Stimulated activated CD4-positive, alpha-beta T cell treated with anti-CD3 and anti-CD28 coated beads, TNF-alpha, amount 100 ng/mL, for 48 hours (primary cell): ENCODE measurements at regions not wholly inside any gene's neighbourhood (a gene's known extent, or its start where the extent isn't known, plus 50 kb on each side); places are given as distances from the start of the nearest gene placed in this dataset.
"Not testable (repeated sequence)": the region's sequence is repeated elsewhere in the genome, so short reads cannot be mapped to it uniquely, and the experiment has no call there.

Experiments used
- DNase-seq, 3 donors: peaks; one replicate each; pipeline ENCODE4 v3.0.0-alpha.2; 2020; ENCODE audit warnings: low read depth in 3 of 3

DNA sequence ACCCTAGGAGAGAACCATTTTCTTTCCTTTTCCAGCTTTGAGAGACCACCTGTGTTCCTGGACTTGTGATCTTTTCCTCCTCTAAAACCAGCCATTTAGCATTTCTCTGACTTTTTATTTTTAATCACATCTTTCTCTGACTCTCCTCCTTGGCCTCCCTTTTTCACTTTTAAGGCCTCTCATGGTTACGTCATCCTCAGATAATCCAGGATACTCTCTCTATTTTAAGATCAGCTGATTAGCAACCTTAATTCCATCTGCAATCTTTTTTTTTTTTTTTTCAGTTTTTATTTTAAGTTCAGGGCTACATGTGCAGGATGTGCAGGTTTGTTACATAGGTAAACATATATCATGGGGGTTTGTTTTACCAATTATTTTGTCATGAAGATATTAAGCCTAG is 54.0 kb downstream of the RFPL4B start:
- no peak for DNase-seq

DNA sequence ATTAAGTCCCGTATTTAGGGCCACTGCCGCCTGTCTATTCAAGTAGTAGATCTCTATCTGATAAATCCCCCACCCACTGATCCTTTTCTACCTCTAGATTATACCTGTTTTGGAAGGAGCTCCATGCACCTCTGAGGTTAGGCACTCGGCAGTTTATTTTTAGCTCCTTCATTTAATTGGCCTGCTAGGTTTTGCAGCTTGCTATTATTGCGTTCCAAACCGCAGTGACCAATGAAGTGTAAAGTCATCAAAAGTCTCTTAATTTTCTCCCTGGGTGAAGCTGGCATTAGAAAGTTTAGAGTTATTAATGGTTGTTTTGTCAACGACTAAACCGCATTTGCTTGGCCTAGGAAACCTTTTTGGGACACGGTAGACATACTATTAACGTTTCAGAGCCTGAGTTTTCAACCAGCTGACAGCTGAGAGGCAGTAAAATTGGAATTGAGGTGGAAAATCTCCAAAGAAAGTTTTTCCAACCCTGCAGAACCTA is 60.0 kb downstream of the RFPL4B start:
- no peak for DNase-seq

DNA sequence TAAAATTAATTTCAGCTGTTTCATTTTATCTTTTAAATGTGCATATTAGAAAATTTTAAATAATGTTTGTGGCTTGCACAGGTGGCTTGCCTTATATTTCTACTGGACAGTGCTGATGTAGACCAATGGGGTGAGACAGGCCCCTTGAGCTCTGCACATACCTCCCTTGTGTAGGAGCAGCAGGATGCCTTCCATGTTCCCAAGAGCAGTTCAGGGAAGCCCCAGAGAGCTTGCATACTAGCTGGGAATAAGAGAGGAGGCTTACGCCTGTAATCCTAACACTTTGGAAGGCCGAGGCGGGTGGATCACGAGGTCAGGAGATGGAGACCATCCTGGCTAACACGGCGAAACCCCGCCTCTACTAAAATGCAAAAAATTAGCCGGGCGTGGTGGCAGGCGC is 61.4 kb downstream of the RFPL4B start:
- no peak for DNase-seq

DNA sequence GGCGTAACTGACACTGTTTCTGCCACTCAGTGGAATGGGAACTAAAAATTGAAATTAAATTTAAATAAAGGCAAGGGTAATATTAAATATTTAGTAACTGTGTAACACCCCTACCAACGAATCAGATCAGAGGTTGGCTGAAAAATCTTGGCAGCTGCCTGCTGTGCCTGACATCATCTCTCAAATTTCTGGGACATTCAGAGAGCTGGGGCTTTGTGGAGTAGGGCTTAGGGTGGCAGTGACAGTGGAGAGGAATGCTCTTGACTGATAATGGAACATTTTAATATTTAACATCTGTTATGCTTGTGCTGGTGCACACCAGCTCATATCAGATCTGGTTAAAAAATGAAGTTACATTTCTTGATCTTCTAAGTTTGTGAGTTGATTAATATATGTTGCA is 62.2 kb downstream of the RFPL4B start:
- DNase-seq, result no peak

DNA sequence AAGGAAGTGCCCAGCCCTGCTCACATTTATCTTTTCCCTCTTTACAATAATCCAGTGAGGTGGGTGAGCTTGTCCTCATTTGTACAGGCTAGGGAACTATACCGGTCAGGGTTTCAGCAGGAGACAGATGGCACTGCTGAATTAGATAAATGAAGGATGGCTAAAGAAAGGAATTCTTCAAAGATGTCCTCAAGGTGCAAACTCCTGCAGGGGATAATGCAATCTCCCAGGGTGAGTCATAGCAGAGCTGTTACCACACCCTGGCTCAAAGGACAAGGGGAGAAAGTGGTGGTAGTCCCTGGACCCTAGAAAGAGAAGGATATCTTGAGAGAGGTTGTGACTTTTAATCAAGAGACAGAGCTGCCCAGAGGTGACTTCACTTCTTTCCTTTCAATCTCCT is 66.7 kb downstream of the RFPL4B start:
- DNase-seq, result no peak

DNA sequence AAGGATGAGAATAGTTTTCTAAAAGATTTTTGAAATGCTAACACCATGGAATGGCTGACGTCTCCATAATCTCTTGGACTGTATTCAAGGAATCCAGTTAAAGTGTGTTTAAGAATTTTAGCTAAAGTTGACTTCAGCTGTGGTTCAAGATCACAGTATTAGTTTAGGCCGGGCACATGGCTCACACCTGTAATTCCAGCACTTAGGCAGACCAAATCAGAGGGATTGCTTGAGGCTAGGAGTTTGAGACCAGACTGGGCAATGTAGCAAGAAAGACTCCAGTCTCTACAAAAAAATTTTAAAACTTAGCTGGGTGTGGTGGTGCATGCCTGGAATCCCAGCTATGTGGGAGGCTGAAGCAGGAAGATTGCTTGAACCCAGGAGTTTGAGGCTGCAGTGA is 68.2 kb downstream of the RFPL4B start:
- DNase-seq, result no peak

DNA sequence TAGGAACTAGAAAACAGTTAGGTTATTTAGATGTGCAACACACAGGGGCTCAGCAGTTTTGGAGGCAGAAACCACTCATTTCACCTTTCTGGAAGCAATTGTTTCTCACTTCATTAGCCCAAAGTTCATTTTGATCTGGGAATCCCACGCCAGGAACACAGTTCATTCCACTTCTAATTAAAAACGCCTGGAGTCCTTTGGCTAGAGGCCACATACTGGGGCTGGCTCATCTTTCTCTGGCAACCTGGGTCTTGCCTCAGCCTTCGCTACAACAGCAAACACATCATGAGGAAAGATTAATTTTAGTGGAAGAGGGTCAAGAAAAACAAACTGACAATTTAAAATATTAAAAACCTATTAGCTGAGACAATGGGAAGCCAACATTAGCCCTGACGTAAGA is 69.7 kb downstream of the RFPL4B start:
- DNase-seq, result no peak

DNA sequence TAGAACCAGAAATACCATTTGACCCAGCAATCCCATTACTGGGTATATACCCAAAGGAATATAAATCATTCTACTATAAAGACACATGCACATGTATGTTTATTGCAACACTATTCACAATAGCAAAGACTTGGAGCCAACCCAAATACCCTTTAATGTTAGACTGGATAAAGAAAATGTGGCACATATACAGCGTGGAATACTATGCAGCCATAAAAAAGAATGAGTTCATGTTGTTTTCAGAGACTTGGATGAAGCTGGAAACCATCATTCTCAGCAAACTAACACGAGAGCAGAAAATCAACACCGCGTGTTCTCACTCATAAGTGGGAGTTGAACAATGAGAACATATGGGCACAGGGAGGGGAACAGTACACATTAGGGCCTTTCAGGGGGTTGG is 79.9 kb downstream of the RFPL4B start:
- DNase-seq, result not testable (repeated sequence)

DNA sequence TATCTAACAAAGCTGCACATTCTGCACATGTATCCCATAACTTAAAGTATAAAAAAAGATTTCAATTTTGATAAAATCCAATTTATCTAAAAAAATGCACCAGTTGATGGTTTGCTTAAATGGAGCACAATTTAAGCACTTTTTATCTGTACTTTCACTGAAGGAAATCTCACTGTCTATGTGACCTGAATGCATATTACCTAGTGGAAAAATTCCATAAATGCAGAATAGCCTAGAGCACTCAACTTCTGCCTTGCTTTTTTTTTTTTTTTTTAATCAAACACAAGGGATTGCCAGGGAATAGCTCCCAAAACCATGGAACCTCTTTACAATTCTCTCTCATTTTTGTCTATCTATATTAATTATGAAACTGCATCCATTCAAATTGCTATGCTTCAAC is 80.4 kb downstream of the RFPL4B start:
- DNase-seq, result no peak

DNA sequence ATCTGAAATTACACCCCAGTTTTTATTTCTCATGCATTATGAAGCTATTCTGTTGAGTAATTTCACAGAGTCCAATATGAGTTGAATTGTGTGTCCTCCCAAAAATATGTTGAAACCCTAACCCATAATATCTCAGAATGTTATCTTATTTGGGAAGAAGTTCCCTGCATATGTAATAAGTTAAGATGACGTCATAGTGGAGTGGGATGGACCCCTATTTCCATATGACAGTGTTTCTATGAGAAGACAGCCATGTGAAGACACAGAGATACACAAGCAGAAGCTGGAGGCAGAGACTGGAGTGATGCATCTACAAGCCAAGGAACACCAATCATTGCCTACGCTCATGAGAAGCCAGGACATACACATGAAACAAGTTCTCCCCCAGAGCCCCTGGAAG is 81.3 kb downstream of the RFPL4B start:
- no peak for DNase-seq

DNA sequence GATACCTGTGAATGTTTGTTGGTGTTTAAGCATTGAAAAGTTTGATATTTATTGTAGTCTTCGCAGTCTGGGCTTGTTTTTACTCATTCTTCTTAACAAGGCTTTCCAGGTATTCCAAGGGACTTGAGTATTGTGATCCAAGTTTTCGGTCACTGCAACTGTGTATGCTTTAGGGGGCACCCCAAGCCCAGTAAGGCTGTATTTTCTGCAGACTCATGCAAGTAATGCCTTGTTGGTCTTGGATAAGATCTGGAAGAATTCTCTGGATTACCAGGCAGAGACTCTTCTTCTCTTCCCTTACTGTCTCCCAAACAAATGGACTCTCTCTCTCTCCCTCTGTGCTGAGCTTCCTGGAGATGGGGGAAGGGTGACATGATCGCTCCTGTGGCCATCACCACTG is 82.1 kb downstream of the RFPL4B start:
- DNase-seq, result no peak

DNA sequence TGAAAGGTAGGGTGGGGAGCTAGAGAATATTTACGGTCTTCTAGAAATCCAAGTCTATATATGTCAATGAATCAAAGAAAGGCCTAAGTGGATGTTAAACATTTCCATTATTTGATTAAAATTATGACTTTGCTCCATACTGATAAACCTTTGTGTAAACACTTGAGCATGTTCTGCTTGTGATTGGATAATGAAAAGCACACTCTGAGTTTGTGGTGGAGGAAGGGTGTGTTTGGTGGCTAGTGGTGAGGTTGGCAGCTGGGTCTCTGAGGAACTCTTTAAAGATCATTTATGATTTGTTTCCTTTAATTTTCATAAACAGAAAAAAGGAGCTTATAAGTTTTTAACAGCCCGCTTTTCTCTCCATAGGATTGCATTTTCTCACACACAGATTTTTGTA is 84.7 kb downstream of the RFPL4B start:
- DNase-seq, result no peak

DNA sequence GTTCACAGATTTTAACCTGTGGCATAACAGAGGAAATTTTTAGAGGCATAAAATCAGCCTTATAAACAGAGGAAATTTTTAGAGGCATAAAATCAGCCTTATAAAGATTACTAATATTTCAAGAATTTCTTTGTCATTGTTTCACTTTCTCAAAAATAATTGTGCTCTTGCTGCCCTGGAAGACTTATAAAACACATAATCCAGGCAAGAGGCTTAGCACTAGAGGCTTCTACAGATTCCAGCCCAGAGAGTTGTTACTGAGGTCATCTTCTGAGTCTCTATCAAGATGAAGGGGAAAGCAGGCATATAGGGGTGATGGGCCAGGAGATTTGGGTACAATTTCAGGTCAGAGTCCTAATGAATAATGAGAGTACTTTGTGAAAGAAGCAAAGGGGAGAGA is 85.7 kb downstream of the RFPL4B start:
- DNase-seq, result no peak

DNA sequence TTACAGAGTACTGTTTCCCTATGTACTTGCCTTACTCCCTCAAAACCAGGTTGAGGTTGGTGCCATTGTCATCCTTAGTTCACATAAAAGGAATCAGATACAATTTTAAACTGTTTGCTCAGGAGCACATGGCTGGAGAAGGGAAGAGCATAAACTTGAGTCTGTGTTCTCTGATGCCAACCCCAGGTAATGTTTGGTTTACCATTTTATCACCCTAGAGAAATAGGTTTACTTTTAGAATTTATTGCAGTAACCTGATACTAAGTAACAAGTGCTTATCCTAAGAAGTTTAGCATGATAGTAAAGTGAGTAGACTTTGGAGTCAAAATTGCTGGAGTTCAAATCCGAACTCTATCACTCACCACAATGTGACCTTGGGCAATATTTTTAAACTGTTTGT is 86.3 kb downstream of the RFPL4B start:
- no peak for DNase-seq

DNA sequence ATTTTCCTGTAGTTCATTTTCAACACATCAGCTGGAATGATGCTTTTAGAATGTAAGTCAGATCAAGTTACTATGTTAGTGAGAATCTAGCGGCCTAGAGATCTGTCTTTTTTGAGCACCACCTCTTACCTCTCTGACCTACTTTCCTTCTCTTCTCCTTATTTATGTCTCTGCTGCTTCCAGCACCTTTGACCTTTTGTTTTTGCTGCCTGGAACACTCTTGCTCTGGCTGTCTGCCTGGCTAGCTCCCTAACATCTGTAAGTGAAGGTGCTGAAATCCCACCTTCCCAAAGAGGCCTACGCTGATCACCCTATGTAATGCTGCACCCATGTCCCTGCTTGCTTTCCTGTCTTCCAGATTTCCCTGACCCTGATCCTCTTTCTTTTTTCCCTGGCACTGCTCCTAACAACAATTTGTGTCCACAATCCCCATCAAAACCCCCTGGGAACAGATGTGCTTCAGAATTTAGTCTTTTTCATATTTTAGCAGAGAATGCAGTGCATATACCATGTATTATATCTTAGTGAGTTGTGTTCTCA is 87.8 kb downstream of the RFPL4B start:
- no peak for DNase-seq

DNA sequence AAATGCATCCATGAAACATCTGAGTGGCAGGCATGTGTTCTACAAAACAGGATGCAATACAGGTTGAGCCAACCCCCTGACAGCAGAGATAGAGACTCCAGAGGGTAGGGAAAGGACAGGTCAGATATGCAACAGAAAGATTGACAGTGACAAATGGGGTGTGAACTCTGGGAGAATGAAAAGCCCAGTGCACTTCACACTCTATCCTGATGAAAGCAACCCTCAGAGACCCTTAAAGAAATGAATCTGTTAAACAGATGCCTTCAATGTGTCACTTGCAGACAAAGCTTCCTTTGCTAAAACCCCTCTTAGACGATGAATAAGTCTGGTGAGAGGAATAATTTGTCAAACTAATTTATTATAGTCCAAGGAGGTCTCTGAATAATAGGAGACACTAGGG is 89.9 kb downstream of the RFPL4B start:
- DNase-seq, result no peak

DNA sequence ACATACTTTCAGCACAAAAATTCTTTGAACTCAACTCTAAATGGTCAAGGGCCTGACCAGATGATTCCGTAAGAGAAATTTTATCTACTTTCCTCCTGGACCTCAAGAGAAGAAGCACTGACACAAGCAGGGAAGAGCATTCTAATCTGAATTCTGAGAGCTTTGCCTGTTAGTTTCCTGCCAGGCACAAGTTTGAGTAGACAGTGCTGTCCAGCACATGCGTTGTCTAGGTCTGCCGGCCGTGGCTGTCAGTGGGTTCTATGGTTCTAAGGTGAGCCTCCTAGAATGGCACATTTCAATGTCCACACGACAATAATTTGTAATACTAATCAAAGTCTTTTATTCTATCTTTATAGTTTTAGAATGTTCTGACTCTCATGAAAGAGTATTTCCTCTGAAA is 91.9 kb downstream of the RFPL4B start:
- no peak for DNase-seq

DNA sequence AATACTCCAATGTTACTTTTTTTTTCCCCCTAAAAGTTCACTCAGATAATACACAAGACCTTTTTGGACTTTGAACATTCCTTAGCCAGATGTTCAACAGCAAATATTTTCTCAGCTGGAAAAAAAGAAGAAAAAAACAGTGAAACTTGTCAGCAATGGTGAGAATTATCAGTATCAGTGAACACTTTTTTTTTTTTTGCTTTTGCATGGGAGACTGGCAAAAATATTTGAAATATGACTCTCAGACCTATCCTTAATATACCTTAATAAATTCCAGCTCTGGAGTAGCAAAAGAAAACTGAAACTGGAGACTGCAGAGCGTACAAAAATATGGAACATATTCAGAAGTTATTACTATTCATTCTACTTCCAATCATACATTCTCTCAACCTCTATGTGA is 92.3 kb downstream of the RFPL4B start:
- DNase-seq, result no peak

DNA sequence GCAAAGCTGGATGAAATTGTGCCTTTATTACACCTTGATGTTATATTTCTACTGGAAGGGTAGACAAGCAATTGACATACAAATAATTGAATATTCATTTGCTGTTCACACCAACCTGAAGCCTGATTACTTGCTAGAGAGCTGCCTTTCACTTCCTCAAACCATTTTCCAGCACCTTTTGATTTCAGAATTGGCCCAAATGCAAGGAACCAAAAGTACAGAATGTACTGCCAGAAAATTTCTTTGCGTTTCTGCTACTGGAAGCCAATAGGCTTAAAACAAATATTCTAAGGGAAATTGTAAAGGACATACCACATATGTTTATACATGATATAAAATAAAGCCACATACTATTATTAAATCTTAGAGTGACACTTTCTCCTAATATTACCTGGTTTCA is 94.5 kb downstream of the RFPL4B start:
- DNase-seq, result no peak

DNA sequence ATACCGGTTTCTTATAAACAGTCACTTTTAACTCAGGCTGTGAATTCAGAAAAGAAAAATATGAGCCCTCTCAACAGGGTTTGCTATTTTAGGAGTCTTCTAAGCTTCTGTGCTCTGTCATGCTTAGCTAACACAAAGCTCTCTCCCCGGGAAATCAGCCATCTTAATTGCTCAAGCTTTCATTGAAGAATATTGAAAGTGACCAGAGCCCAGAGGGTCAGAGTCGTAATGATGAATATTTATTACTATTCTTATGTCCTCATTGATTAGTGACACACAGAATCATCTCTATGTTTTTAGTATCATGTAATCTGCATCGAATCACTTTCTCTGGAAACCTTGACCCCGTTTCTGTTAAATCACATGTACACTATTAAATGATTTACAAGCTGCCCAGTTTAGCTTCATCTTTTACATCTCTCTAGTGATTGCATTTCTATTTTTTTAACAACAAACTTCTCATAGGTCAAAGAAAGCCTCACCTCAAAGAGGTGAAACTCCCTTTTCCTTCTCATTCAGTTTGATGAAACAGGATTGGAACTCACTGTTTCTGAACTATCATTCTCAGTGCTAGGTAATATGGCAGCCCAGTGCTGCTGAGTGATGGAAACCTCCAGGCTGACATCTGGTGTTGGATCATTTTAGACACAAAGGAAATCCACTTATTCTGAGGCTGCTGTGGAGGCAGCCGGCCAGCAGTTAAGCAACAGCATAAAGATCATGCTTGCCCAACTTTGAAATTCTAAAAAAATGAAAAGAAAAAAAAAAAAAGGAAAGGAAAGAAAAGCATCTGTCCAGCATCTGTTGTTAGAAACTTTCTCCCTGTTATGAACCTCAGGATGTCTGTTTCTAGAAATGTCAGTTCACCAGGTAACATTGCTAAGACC is 96.3 kb downstream of the RFPL4B start:
- no peak for DNase-seq

DNA sequence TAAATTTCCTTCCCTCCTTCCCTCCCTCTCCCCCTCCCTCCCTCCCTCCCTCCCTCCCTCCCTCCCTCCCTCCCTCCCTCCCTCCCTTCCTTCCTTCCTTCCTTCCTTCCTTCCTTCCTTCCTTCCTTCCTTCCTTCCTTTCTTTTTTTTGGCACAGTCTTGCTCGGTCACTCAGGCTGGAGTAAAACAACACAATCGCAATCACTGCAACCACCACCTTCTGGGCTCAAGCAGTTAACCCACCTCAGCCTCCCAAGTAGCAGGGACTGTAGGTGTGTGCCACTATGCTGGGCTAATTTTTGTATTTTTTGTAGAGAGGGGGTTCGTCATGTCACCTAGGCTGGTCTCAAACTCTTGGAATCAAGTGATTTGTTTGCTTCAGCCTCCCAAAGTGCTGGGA is 101.7 kb downstream of the RFPL4B start:
- not testable (repeated sequence) for DNase-seq

DNA sequence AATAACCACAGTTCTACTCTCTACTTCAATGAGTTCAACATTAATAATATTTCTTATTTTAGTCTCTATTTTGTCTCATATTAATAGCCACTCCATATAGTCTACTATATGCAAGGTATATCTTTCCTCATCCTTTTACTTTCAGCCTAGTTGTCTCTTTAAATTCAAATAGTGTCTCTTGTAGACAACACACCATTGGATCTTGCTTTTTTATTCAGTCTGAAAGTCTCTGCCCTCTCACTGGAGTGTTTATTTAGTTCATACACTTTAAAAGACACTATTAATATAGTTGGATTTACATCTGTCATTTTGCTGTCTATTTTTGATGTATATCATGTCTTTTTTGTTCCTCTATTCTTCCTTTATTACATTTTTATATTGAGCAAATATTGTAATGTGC is 103.5 kb downstream of the RFPL4B start:
- DNase-seq, result no peak

DNA sequence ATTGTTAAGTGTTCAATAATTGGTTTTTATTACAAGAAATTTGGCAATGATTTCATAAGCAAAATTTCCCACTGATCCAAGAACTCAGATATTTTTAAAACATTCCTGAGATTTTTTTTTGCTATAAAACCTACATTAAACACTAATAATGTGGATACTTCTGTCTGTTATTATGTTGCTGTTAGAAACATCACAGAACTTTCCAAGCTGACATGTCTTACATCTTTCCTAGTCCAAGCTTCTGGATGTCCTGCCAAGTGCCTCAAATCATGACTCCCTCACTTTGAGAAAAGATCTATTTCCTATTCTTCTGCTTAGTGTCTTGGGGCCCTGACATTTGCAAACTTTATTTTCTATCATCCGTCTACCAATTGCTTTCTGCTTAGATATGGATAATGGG is 110.8 kb downstream of the RFPL4B start:
- DNase-seq, result no peak
